GM12891 (cell line): ENCODE measurements at regions not wholly inside any gene's neighbourhood (a gene's known extent, or its start where the extent isn't known, plus 50 kb on each side); places are given as distances from the start of the nearest gene placed in this dataset.

ENCODE experiments used
- POLR2A ChIP-seq: IDR thresholded peaks from 2 replicates; pipeline ENCODE4 v1.6.1; 2011; ENCODE audit warnings: low read depth, low read length, control low read depth
- POLR2AphosphoS5 ChIP-seq: IDR thresholded peaks from 2 replicates; pipeline ENCODE4 v1.6.1; 2011; ENCODE audit warnings: low read depth, low read length, control low read depth
- TAF1 ChIP-seq: IDR thresholded peaks from 2 replicates; pipeline ENCODE4 v1.6.1; 2011; ENCODE audit warnings: low read depth, low read length, control low read depth

- no peak for TF ChIP-seq TAF1
- no peak for TF ChIP-seq POLR2A
- TF ChIP-seq POLR2AphosphoS5 = no peak
These were observed 215.3 kb upstream of the KIF2B start for GRCh38 chr17:53607475-53607874.
